ENCODE measurements at regions not wholly inside any gene's neighbourhood (a gene's known extent, or its start where the extent isn't known, plus 50 kb on each side); places are given as distances from the start of the nearest gene placed in this dataset.
A peak's percentile ranks its signal among the peaks of the same experiment; 100 is the strongest.

DNA sequence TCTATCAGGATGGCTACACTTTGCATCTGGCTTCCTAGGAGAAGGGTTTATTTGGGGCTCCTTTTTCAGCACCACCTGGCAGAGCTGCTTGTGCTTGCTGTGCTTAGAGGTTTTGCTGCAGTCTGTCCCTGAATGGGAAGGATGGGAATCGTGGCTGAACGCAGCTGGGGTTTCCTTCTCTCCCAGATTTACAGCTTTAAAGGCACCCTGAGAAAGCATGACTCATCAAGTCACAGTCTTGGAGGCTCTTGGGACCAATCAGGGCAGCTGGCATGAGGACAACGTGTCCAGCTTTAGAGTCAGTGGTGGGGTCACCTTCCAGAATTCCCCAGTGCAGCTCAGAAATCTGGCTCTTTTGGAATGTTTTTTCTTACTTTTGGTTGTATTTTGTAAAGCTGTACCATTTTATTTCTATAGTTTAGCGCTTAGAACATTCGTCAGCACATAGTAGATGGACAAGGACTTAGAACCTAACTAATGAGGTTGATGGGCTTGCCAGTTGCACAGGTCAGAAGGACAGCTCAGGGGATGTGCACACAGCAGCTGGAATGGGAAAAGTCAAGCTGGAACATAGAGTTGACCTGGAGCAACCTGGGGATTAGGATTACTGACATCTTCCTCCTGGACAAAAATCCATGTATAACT is 222.6 kb downstream of the PRDM2 start:
- no peak for DNase-seq (ENCODE audit: low spot score)

DNA sequence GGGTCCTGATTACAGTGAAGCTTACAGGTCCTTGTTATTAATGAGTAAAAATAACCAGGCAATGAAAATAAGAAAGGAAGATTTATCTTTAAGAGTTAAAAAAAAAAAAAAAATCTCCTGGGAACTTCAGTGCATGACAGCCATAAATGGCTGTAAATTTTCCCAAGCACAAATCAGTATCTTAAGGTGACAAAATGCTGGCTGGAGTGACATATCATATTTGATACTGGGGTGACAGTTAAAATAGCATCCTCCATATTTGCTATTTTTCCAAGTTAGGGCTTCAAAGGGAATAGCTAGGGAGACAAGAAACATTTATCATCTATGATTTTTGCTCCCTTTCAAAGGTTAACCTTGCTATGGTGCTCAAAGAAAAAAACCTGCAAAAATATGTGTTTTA is 226.6 kb downstream of the PRDM2 start:
- no peak for DNase-seq (ENCODE audit: low spot score)

DNA sequence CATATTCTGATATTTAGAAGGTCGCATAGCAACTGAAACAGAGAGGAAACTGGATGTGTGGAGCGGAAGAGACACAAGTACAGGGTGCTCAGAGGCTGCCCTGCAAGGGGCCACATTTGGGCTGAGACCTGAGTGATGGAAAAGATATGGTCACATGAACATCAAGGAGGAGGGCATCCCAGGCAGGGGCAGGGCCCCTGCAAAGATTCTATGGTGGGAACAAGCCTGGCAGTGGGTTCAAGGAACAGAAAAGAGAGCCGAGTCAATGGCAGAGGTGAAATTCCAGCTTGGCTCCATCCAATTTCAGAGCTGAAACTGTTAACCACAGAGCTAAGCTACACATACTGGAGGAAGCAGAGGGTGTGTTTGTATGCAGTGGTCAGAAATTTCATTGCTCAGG is 227.7 kb downstream of the PRDM2 start:
- no peak for DNase-seq (ENCODE audit: low spot score)

DNA sequence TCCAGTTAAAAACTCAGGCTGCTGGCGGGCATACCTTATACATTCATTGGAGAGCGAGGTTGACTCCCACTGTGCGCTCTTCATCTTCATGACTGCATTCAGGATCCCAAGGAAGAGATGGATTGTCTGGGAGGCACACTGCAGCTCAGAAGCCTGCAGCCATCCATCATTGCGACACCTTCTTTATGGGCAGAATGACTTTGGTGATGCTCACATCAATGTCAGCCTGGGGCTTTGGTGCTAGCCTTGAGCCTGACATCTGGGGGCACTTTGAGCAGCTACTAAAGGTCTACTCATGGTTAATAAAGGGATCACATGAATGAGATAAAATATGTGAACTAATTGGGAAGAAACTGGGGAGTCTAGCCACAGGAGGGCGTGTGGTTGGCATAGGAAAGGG is 229.3 kb downstream of the PRDM2 start:
- no peak for DNase-seq (ENCODE audit: low spot score)

DNA sequence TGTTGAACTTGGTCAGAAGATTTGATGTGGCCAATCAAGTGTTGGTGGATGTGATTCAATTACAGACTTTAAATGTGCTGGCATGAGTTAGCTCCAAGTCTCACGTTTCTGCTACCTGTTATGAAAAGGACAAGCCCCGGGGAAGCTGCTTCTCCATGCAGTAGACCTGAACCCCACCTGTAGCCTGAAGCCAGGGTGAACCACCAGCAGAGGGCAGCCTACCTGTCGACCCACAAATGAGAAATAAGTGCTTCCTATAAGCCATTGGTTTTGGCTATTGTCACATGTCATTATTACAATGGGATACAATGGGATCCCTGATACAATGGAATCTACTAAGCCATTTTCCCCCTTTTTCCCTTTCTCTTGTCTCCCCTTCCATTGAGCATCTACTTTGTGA is 230.2 kb downstream of the PRDM2 start:
- no peak for DNase-seq (ENCODE audit: low spot score)

DNA sequence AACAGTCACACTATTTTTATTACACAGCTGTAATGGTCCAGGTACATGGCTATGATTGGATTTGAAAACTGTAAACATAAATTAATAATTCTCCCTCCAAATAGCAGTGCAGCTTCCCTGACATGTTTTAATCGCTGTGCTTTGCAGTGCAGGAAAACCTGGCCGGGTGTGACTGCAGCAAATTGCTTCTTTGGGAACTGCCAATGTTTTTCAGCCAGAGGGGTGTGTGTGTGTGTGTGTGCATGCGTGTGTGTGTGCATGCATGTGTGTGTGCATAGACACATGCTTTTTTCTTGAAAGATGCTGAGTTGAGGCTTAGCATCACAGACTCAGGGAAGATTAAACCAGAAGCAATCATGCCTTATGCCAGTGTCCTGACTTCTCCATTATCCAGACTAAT is 231.2 kb downstream of the PRDM2 start:
- DNase-seq (ENCODE audit: low spot score) = no peak

DNA sequence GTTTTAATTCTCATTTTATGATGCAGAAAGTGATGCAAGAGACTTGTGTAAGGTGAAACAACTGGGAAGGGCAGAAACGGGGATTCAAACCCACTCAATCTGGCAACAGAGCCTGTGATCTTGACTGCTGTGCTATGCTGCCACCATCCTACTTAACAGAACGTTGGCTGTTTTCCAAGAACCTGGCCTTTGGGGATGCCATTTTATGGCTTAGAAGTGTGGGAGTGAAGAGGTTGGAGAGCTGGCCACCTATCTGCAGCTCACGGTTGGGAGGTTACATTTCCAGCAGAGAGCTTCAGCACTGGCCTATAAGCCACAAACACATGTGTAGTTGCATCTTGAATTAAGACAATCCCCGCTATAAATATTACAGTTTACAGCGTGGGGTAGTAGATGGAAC is 235.3 kb downstream of the PRDM2 start:
- no peak for DNase-seq (ENCODE audit: low spot score)

DNA sequence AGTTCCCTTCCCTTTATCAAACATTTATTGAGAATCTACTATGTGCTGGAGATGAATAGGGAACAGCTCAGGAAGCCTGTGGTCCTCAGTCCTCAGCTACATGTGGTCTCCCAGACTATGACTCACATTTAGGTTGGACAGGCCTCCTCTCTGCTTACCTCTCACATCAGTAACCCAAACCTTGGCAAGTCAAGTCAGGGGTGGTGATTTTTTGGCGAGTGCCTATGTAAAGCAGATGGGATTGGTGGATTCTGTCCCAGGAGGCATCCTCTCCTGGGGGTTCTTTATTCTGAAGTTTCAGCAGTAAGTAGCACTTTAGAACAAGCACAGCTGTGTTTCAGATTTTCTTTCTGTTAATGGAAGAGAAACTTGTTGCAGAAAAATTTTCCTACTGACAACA is 241.3 kb downstream of the PRDM2 start:
- DNase-seq (ENCODE audit: low spot score) = no peak

DNA sequence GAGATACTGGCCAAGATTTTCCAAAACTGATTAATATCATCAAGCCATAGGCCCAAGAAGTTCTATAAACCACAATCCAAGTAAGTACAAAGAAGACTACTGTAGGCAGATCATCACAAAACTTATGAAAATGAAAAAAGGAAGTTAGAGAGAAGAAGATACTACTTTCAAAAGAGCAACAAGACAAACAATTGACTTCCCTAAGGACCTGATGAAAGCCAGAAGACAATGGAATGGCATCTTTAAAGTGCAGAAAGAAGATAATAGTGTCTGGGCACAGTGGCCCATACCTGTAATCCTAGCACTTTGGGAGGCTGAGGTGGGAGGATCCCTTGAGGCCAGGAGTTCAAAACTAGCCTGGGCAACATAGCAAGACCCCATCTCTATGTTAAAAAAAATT is 243.1 kb downstream of the PRDM2 start:
- no peak for DNase-seq (ENCODE audit: low spot score)

DNA sequence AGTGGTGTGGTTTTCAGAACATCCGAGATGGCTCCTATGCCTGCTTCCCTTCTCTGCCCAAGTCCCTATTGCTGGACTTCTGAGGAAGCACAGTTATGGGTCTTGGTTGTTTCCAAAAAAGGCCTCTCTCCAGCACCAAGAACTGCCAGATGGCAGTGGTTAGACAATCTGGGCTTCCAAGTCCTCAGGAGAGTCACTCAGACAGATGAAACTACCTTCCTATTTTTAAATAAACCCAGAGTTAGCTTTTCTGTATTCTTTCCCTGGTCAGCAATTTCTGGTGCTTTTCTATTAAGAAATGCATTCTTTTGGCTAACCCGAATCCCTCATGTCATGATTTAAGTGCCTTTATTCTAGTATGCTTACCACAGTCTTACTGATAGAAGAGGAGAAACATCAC is 245.9 kb downstream of the PRDM2 start:
- no peak for DNase-seq (ENCODE audit: low spot score)

DNA sequence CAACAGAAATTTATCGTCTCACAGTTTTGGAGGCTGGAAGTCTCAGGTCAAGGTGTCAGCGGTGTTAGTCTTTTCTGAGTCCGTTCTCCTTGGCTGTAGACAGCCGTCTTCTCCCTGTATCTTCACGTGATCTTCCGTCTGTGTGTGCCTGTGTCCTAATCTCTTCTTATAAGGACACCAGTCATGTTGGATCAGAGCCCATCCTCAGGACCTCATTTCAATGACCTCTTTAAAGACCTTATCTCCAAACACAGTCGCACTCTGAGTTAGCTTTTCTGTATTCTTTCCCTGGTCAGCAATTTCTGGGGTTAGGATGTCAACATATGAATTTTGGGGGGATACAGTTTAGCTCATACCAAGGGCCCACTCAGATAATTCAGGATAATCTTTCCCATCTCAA is 247.7 kb downstream of the PRDM2 start:
- DNase-seq (ENCODE audit: low spot score) = no peak

DNA sequence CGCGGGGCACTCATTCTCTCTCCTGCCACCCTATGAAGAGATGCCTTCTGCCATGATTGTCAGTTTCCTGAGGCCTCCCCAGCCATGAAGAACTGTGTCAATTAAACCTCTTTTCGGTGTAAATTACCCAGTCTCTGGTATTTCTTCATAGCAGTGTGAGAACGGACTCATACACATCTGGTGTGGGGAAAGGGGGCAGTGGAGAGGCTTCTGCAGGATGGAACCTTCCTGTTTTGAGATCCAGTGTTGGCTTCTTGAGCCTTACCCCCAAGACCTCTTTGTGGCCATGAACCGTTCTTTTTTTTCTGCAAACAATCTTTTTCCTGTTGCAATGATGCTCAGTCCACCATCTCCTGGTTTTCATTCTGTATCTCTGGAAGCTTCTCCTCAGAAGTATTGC is 248.4 kb downstream of the PRDM2 start:
- no peak for DNase-seq (ENCODE audit: low spot score)

DNA sequence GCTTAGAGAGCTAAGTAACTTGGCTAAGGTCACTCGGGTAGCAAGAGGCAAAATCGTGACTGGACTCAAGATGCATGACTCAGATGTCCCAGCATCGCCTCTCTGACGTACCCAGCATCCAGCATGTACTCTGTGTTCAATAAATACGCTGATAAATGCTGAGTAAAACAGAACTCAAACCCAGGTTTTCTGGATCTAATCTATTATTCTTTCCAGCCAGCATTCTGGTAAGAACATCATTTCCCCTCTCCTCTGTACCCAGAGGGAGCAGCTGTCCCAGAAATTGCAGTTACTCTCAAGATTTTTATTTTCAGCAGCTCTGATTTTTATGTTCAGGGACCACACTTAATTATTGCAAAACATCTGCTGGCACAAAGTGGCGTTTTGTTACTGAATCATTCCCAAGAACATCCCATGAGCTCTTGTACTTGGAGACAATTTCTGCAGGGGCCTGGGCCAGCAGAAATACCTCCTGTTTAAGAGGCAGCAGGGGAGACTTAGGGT is 249.0 kb downstream of the PRDM2 start:
- peak; percentile 47 for DNase-seq (ENCODE audit: low spot score)

DNA sequence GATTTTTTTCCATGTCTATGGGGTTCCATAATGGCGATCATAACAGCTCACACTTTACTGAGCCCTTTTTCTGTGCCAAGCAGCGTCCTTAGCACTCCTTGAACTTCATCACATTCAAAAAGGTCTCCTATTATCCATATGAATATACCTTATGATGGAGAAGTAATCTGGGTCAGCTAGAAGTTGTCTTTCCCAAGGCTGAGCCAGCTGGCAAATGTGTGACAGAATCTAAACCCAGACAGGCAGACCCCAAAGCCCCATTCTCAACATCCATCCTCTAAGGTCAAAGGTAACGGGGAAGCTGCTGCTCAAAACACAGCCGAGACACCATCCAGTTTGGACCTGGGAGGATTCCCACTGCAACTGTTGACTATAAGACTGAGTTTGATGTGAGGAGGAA is 249.6 kb downstream of the PRDM2 start:
- no peak for DNase-seq (ENCODE audit: low spot score)

DNA sequence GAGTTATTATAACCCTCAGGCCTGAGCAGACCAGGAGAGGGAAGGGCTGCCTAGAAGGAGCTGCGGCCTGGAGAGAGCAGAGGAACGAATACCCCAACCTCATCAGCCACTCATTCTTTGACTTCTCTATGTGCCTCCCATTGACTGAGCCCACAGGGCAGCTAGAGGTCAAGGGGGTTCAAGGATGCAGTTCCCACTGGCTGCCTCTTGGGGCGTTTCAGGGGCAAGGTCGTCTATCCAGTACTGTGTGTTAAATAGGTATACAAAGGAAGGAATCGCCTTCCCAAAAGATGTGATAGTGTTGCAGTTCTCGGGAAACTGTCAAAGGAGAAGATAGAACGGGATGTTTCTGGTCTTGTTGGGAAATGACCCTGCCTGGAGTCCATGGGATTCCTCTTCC is 250.6 kb downstream of the PRDM2 start:
- DNase-seq (ENCODE audit: low spot score) = no peak

DNA sequence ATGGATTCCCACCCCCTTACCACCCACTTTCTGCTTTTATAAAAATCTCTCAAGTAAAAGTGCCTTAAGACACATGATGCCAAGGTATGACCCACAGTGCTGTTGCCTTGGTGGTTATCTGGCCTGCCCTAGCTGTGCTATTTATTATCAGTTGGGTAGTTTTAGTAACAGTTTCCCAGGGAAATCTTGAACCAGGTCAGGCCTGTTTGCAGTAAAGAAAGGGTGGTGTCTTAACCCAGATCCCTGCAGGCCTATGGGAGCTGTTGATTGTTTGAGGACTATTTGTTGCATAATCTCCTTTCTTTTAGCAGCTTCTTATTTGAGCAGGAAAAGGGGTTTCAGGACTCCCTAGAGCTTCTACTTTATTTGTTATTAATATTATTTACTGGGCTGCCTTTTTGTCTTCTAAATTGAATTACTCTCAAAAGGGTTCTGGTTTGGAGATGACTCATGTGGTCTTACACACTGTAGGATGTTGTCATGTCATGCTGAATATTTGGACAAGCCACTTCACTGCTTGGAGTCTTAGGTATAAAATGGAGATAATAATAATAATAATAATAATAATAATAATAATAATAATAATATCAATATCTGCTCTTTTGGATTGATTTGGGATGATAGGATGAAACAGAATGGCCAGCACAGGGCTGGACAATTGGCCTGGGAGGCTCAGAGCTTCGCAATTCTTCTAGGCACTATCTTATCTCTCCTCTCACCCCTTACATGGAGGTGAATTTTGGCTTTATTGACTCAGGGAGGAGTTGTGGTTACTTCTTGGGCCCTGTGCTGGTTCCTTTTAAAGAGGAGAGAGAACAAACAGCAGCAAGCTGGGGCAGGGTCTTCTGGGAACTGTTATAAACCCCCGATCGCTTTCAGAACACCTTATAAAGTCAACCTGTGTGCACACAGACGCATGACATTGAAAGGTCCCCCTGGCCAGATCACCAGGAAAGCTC is 252.1 kb downstream of the PRDM2 start:
- no peak for DNase-seq (ENCODE audit: low spot score)

DNA sequence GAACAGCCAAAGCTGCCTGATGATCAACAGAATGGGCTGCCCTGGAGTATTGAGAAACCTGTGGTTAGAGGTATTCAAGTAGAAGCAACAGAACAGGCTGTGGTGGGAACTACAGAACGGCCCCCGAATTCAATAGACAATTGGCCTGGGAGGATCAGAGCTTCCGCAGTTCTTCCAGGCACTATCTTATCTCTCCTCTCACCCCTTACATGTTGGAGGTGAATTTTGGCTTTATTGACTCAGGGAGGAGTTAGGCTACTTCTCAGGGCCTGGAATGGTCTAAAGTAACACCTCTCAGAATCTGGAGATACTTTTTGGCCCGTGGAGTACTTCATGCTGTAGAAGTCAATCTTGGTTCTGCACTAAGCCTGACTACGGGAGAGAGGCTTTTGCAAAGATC is 253.0 kb downstream of the PRDM2 start:
- no peak for DNase-seq (ENCODE audit: low spot score)

DNA sequence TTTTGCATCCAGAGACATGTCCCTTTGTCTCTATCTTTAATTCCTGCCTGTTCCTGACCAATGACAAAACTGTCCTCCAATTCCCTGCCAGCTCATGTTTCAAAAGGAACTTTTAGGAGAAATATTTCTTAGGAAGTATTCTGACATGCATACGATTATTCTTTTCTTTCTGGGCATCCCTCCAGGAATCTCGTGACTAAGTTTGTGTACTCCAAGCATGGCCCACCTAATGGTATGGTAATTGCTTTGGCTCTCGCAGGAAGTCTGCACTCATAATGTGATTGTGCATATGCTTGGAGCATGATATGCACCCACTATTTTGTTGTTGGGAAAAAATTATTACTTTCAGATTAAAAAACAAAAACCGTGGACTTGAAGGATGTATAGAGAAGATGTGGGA is 256.4 kb downstream of the PRDM2 start:
- no peak for DNase-seq (ENCODE audit: low spot score)

DNA sequence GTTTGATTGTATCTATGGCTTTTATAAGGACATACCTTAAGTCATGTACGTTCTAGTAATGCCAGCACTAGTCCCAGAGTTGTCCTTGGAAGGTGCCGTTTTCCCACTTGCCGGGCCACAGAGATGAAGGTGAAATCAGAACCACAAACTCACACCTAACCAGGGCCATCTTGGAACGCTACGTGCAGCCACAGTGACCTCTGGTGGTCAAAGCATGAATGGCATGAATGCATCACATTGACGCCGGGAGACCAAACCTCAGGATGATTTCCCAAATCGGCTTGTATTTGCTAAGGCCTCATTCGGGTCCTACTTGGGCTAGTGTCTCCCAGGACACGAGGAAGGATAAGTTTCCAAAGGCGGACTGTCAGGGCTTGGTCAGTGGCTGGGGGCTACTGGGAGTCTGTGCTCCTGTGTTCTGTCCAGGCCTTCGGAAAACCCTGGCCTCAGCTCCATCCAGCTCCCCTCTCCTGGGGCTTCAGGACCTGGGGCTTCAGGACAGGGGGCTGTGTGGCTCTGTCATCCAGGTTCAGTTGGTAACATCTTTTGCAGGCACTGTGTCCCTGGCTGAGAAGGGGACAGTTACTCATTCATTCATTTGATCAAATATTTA is 260.5 kb downstream of the PRDM2 start:
- DNase-seq (ENCODE audit: low spot score) = peak; percentile 80

DNA sequence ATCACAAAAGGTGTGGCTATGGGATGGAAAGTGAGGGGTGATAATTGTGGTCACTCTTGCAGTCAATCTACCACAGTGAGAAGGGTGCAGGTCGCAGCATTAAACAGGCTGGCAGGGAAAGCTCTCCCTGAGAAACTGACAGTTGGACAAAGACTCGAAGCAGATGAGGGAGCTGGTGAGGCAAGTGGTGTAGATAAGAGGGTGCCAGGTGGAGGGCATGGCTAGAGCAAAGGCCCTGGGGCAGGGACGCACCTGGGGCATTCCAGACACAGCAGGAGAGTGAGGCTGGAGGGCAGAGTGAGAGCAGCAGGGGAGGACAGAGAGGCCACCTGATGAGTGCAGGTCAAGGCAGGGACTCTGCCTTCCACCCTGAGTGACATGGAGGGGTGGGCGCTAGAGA is 264.8 kb downstream of the PRDM2 start:
- DNase-seq (ENCODE audit: low spot score) = no peak

DNA sequence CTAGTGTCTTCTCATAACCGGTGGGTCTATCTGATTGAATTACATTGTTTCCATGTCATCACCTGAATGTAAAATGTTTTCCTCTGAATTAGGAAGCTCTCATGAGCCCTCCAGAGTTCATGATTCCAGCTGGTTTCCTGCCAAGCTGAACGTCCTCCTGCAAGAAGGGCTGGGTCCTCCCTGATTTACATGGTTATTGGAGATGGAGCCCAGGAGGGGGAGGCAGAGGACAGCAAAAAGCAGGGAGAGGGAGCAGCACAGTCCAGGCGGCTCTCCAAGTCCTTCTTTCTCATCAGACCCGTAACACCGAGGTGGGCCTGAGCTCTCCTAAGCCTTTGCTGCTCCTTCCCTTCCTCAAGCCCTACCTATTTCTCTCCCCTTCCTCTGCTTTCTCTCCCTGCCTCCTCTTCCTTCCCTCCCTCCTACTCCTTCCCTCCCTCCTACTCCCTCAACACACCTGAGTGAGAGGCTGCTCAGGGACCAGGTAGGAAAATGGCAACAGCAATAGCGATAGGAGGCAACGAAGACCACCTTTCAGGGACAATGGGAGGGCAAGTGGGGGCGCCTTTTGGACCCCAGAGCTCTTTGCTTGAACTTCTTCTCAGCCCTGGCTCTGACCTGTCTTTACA is 265.9 kb downstream of the PRDM2 start:
- DNase-seq (ENCODE audit: low spot score) = peak; percentile 79

DNA sequence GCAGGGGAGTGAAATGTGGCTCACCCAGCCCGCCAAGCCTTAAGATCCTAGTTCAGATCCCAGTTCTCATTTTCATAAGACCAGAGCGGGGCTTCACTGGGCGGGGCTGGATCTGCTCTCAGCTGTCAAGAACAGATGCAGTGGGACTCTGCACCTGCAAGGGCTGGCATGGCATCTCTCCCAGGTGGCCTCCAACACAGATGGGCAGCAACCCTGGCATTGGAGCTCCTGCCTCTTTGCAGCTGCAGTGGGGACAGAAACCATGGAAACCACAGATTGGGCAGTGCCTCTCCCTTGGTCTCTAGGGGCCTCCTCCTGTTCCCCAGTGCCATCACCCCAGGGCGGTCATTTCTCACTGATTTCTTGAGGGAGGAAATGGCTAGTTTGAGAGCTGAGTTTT is 267.7 kb downstream of the PRDM2 start:
- no peak for DNase-seq (ENCODE audit: low spot score)

All from ureter (tissue), 1 donor.